Left ventricle myocardium superior (tissue), 1 donor: ENCODE measurements at regions not wholly inside any gene's neighbourhood (a gene's known extent, or its start where the extent isn't known, plus 50 kb on each side); places are given as distances from the start of the nearest gene placed in this dataset.
A peak's percentile ranks its signal among the peaks of the same experiment; 100 is the strongest.

ENCODE experiments used
- ATAC-seq: fragments of 200-7000 bp; cut with Tn5 transposase; one replicate; pipeline ENCODE4 v1.9.1; 2020; ENCODE audit warnings: mild to moderate bottlenecking, moderate library complexity
- DNase-seq: peaks from one replicate; pipeline ENCODE4 v3.0.0-alpha.2; 2020
- intact Hi-C: fragments of 100-400 bp; cut with micrococcal nuclease; formaldehyde crosslinking; loops from one replicate; pipeline ENCODE4 v1.11.0; 2022
- donor health status: DM: no; HTN: yes; CAD: no; lungs with severe emphysema.

- DNase-seq (no peak), ATAC-seq (no peak)
- intact Hi-C loops = loop anchor here (10.0 kb wide), 1 partner anchor 117 kb away; no protein-coding TSS in a partner anchor
Observed at GRCh38 chr15:29922191-29922590, 99.9 kb upstream of the TJP1 start.

GRCh38 chr15:29921130-29921601 is 98.9 kb upstream of the TJP1 start:
- intact Hi-C loops = loop anchor here (10.0 kb wide), 1 partner anchor 116 kb away; no protein-coding TSS in a partner anchor
- ATAC-seq = no peak
- no peak for DNase-seq

- intact Hi-C loops = loop anchor here (10.0 kb wide), 1 partner anchor 116 kb away; no protein-coding TSS in a partner anchor
- no peak for ATAC-seq
- DNase-seq = no peak
Observed at GRCh38 chr15:29920515-29920914, 98.2 kb upstream of the TJP1 start.

GRCh38 chr15:29919380-29919881 is 97.2 kb upstream of the TJP1 start:
- ATAC-seq (no peak), DNase-seq (no peak)
- intact Hi-C loops = no loop called here

GRCh38 chr15:29917600-29918597 is 95.6 kb upstream of the TJP1 start:
- DNase-seq (no peak), ATAC-seq (no peak)
- intact Hi-C loops = no loop called here

GRCh38 chr15:29914511-29914926 is 92.3 kb upstream of the TJP1 start:
- peak; percentile 21 for ATAC-seq
- no peak for DNase-seq
- intact Hi-C loops = no loop called here

GRCh38 chr15:29913528-29914135 is 91.4 kb upstream of the TJP1 start:
- peak; percentile 72 for ATAC-seq
- intact Hi-C loops = no loop called here
- no peak for DNase-seq

- DNase-seq (no peak), ATAC-seq (no peak)
- intact Hi-C loops = no loop called here
Observed at GRCh38 chr15:29911705-29912104, 89.4 kb upstream of the TJP1 start.

GRCh38 chr15:29910068-29910467 is 87.8 kb upstream of the TJP1 start:
- DNase-seq (no peak), ATAC-seq (peak; percentile 63)
- intact Hi-C loops = no loop called here

GRCh38 chr15:29904757-29905417 is 82.6 kb upstream of the TJP1 start:
- intact Hi-C loops = no loop called here
- ATAC-seq (no peak), DNase-seq (no peak)

GRCh38 chr15:29903785-29904464 is 81.7 kb upstream of the TJP1 start:
- intact Hi-C loops = no loop called here

GRCh38 chr15:29903028-29903427 is 80.8 kb upstream of the TJP1 start:
- intact Hi-C loops = no loop called here
- ATAC-seq = no peak
- no peak for DNase-seq

More at GRCh38 chr15:29903785-29904464, 81.7 kb upstream of the TJP1 start:
- ATAC-seq = no peak
- DNase-seq = no peak

- intact Hi-C loops = no loop called here
- ATAC-seq (no peak), DNase-seq (no peak)
Observed at GRCh38 chr15:29900237-29901189, 78.2 kb upstream of the TJP1 start.

- intact Hi-C loops = no loop called here
- ATAC-seq = no peak
- no peak for DNase-seq
Observed at GRCh38 chr15:29896062-29896461, 73.8 kb upstream of the TJP1 start.

GRCh38 chr15:29891096-29891457 is 68.8 kb upstream of the TJP1 start:
- intact Hi-C loops = no loop called here
- no peak for ATAC-seq
- DNase-seq = no peak

- no peak for ATAC-seq
- intact Hi-C loops = no loop called here
- DNase-seq = no peak
Observed at GRCh38 chr15:29890336-29891095, 68.2 kb upstream of the TJP1 start.
